ENCODE measurements at regions not wholly inside any gene's neighbourhood (a gene's known extent, or its start where the extent isn't known, plus 50 kb on each side); places are given as distances from the start of the nearest gene placed in this dataset.
A peak's percentile ranks its signal among the peaks of the same experiment; 100 is the strongest.

- no peaks in the 10 kb centered on the region for H3K27me3 ChIP-seq (replicated peaks; ENCODE audit: insufficient read depth)
- H3K27ac ChIP-seq = peak overlapping the region; percentile 3 to 4
- no peak for DNase-seq (ENCODE audit: low spot score)
- H3K9me3 ChIP-seq = no peaks in the 10 kb centered on the region
- no peak overlapping the region for H3K4me3 ChIP-seq
- no peak for TF ChIP-seq POLR2AphosphoS5 (IDR thresholded peaks at IDR 0.05)
- TF ChIP-seq CTCF (IDR thresholded peaks at IDR 0.05) = no peak
- TF ChIP-seq POLR2A (IDR thresholded peaks at IDR 0.05) = no peak
- 61% methylated on average over 8 of the region's 8 CpGs for WGBS
- intact Hi-C loops (cut with DNase I) = no loop called here
- H3K4me1 ChIP-seq (replicated peaks) = peaks cover 6% of the 10 kb centered on the region
- H3K36me3 ChIP-seq = no peaks in the 10 kb centered on the region
These were observed 134.0 kb upstream of the IL12A start for GRCh38 chr3:159854500-159855124.

DNA sequence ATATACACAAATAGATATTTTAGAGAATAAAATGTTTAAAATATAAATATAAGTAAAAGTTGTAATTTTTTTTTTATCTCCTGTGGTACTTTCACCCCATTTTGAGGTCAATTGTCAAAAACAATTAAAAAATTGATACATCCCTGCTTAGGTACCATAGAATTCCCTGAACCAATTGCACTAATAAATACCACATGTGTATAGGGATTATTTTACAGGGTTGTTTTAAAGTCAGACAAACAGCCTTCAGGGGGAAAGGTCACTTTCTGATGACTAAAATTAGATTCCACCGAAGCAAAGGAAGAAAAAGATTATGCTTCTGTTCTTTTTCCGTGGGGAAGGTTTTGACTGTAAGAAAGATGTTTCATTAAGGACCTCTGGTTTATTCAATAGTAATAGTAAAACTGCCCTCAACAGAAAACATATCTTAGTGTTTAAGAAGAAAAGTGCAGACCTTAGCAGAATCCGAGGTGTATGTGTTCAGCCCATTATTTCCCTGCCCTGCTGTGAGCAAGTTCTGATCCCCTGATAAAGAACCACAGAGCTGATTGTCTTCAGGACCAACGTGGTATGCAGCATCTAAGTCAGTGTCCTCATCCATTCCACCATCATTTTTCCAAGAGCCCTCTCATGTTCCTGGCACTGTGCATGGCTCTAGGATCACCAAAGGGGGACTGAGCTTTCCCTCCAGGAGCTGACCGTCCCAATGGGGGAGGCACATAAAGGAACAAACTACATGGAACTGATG is 132.9 kb upstream of the IL12A start:
- Histone ChIP-seq H3K4me1 (replicated peaks) (peaks cover 6% of the 10 kb centered on the region), H3K27me3 (replicated peaks; ENCODE audit: insufficient read depth) (no peaks in the 10 kb centered on the region), H3K36me3 (no peaks in the 10 kb centered on the region), H3K27ac (peak overlapping the region in 1 of 2 donors; percentile 9), H3K4me3 (no peak overlapping the region), H3K9me3 (no peaks in the 10 kb centered on the region)
- intact Hi-C loops (cut with DNase I) = no loop called here
- DNase-seq (ENCODE audit: low spot score) = no peak
- TF ChIP-seq CTCF (IDR thresholded peaks at IDR 0.05) = no peak
- no peak for TF ChIP-seq POLR2A (IDR thresholded peaks at IDR 0.05)
- no peak for TF ChIP-seq POLR2AphosphoS5 (IDR thresholded peaks at IDR 0.05)
- 79% methylated on average over 5 of the region's 5 CpGs for WGBS

DNA sequence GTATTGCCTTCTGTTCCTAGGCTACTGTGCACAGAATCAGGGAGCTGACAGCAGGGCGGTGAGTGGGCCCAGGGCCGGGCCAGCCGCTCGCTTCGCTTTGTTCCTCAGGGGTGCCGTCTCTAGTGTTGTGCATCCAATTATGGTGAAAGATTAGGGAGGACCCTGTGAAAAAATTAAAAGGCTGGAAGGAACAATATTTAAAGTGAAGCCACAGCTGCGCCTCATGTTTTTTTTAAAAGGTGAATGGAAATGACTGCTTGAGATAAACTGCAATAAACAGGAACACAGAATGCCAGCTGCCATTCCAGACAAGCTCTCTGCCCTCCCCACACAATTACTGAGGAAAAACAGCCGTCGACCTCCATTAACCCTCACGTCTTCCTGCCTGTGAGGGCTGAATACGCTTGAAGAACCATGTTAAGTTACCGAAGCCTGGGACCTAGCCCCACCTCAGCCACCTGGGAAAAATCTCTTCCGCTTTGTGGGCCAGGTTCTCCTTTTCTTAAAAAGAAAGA is 132.0 kb upstream of the IL12A start:
- intact Hi-C loops (cut with DNase I) = no loop called here
- WGBS = 61% methylated on average over 13 of the region's 13 CpGs
- peak overlapping the region in 1 of 2 donors; percentile 9 for H3K27ac ChIP-seq
- TF ChIP-seq POLR2A (IDR thresholded peaks at IDR 0.05) (no peak), CTCF (IDR thresholded peaks at IDR 0.05) (no peak), POLR2AphosphoS5 (IDR thresholded peaks at IDR 0.05) (no peak)
- no peak for DNase-seq (ENCODE audit: low spot score)
- H3K27me3 ChIP-seq (replicated peaks; ENCODE audit: insufficient read depth) = no peaks in the 10 kb centered on the region
- no peak overlapping the region for H3K4me3 ChIP-seq
- no peaks in the 10 kb centered on the region for H3K36me3 ChIP-seq
- H3K4me1 ChIP-seq (replicated peaks) = peaks cover 6% of the 10 kb centered on the region
- H3K9me3 ChIP-seq = no peaks in the 10 kb centered on the region

- Histone ChIP-seq H3K9me3 (no peaks in the 10 kb centered on the region), H3K4me1 (replicated peaks) (peaks cover 3% of the 10 kb centered on the region), H3K36me3 (no peaks in the 10 kb centered on the region), H3K27me3 (replicated peaks; ENCODE audit: insufficient read depth) (no peaks in the 10 kb centered on the region), H3K4me3 (no peak overlapping the region), H3K27ac (no peak overlapping the region)
- DNase-seq (ENCODE audit: low spot score) = no peak
- TF ChIP-seq POLR2A (IDR thresholded peaks at IDR 0.05) (no peak), CTCF (IDR thresholded peaks at IDR 0.05) (no peak), POLR2AphosphoS5 (IDR thresholded peaks at IDR 0.05) (no peak)
- intact Hi-C loops (cut with DNase I) = no loop called here
- 82% methylated on average over 2 of the region's 2 CpGs for WGBS
These were observed 130.8 kb upstream of the IL12A start for GRCh38 chr3:159857840-159858239.
